Adrenal gland (tissue), 5 donors: ENCODE measurements at regions not wholly inside any gene's neighbourhood (a gene's known extent, or its start where the extent isn't known, plus 50 kb on each side); places are given as distances from the start of the nearest gene placed in this dataset.

Experiments used
- POLR2A ChIP-seq, 2 donors: fragments of 450-650 bp; IDR thresholded peaks; one replicate each; pipeline ENCODE4 v1.6.1; 2017; ENCODE audit warnings: antibody characterized with exemption in 2 of 2, mild to moderate bottlenecking in 2 of 2, moderate library complexity in 1 of 2
- TF ChIP-seq, protein P1 (sequence below), 6 experiments: fragments of 450-650 bp in 4 of 6; fragments of 200-600 bp in 2 of 6; sonication (generic) in 1 of 6; IDR thresholded peaks; 1 replicate in 5 of 6; 2 replicates in 1 of 6; pipeline versions ENCODE4 v1.5.1 to v1.8.0; 2016 to 2021; ENCODE audit warnings: antibody characterized with exemption in 6 of 6, mild to moderate bottlenecking in 2 of 6, moderate library complexity in 1 of 6
- donor health status: DM: no; HTN: no; CAD: no.

DNA sequence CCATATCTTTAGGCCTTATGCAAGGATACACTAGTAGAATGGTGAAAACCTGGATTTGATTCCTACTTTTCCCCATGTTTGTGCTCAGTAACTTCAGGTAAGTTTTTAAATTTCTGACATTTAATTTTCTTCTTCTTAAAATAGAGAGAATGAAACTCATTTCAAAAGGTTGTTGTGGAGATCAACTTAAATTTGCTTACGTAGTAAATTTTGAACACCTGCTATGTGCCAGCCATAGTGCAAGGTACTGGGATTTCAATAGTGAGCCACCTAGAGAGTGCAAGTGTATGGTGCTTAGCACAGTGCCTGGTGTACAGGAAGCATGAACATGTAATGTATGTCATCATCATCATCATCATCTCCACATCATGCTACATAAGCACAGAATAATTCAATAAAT, 73.6 kb upstream of the SMIM36 start:
- no peak for TF ChIP-seq POLR2A (IDR thresholded peaks at IDR 0.05)
- TF ChIP-seq, protein P1, sequence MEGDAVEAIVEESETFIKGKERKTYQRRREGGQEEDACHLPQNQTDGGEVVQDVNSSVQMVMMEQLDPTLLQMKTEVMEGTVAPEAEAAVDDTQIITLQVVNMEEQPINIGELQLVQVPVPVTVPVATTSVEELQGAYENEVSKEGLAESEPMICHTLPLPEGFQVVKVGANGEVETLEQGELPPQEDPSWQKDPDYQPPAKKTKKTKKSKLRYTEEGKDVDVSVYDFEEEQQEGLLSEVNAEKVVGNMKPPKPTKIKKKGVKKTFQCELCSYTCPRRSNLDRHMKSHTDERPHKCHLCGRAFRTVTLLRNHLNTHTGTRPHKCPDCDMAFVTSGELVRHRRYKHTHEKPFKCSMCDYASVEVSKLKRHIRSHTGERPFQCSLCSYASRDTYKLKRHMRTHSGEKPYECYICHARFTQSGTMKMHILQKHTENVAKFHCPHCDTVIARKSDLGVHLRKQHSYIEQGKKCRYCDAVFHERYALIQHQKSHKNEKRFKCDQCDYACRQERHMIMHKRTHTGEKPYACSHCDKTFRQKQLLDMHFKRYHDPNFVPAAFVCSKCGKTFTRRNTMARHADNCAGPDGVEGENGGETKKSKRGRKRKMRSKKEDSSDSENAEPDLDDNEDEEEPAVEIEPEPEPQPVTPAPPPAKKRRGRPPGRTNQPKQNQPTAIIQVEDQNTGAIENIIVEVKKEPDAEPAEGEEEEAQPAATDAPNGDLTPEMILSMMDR (IDR thresholded peaks at IDR 0.05) = no peak
